HG02798 (cell line): ENCODE measurements at regions not wholly inside any gene's neighbourhood (a gene's known extent, or its start where the extent isn't known, plus 50 kb on each side); places are given as distances from the start of the nearest gene placed in this dataset.

Experiments
- ATAC-seq: cut with Tn5 transposase; IDR thresholded peaks from one replicate; pipeline ENCODE4 v1.9.1; 2021; ENCODE audit warnings: mild to moderate bottlenecking; ENCODE audit not compliant: unreplicated experiment, poor library complexity

DNA sequence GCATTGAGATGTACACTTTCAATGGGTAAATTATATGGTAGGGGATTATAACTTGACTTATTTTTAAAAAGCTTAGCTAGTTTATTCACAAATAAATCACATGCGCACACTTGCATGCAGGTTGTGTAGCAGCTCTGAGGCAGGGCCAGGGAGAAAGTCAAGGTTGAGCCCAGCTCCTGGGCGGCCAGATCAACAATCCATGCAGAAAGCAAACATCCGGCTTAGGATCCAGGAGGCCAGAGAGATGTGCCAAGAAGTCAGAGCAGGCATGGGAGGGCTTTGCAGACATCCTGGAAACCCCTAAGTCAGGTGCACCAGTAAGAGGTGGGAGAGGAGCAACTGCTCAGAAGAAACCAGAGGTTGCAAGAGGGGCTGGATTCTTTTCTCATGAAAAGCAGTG lies 186.5 kb downstream of the AXIN2 start:
- ATAC-seq, result no peak

DNA sequence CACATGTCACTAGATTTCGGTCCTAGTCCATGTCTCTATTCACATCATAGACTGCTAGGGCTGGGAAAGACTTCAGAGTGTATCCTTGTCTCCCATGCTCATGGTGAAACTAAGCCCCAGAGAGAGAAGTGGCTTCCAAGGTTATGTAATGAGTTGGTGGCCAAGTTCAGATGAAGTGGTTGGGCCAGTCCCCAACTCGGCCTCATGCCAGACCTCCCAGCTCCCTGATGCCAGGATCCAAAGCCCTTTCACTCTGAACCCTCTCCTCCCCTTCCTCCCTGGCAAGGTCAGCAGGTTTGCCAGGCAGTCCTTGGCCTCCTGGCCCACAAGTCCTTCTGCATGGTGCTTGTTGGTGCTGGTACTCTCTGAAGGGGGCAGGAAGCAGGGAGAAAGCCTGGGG lies 189.7 kb downstream of the AXIN2 start:
- no peak for ATAC-seq

DNA sequence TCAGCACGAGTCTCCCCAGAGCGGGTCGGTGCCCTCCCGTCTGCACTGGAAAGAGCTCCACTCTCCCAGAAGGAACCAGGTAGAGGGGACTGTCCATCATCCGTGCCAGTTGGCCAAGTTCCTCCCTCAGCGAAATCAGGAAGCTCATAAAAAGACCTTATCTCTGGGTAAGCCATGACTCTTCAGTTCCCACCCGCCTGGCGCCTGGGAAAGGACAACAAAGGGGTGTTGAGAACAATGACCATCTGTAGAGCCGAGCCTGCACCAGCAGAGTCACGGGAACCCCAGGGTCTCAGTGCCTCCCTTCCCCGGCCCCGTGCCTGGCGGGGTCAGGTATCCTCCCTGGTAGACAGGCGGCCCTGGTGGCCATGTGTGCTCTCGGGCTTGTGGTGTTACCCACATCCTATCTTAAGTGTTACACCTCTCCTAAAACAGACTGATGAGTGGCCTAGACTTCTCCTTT lies 190.7 kb downstream of the AXIN2 start:
- ATAC-seq, result no peak

DNA sequence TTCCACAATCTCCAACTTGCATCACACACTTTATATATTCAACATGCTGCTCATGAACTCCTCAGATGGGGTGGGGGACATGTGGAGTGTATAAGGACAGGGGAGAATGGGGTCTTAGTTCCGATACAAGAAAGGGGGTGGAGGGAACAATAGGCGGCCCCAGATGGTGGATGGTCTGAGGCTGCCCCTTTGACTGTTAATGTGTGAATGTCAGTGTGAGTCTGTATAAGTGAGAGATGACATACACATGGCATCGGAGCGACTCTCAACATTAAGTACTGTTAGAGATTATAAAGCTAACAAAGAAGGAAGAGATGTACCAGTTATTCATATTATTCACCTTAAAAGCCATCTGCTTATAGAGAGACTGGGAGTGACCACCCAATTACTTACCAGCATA lies 193.1 kb downstream of the AXIN2 start:
- no peak for ATAC-seq

DNA sequence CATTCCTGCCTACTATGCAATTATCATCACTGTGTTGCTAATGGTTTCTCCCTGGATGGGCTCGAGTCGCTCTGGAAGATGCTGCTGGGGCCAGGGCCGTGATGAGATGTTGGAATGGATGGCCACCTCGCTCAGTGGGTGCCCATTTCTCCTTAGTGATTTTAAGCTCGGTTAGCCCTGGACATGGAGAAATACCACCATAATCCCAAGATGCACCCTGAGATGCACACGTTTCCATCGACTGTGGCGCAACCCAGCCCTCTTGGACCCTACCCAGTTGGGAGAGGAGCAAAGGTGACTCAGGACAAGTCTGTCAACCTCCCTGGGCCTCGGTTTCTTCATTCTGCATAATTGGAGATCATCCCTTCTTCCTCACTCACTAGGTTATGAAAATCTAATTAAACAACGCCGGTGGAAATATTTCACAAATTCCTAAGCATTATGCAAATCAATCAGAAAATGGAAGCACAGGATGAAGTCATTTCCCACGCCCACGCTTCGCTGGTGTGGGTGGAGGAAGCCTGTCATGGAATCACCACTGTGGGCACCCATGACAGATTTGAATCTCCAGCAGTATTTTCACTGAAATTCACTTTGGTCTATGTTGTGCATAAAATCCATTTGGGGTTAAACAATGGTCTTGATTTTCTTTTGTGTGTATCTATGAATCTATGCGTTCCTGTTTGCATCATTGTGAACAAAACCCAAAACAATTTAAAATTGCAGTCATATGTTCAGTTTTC lies 195.2 kb downstream of the AXIN2 start:
- ATAC-seq, result no peak

DNA sequence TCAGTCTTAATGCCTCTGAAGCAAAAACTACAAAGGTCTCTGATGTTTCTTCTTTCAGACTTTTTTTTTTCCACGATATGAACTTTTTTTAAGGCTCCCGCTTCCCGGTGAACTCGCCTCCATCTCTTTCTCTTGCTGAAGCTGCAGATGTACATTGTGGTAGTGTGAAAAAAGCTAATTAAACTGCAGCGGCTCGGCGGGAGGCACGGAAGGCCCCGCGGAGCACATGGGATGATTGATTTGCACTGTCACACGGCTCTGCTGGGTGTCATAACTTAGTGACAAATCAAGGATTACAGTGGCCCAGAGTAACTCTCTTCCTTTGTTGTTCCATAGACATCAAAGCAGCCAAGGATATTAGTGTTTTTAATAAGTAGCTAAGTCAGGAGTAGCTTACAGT lies 196.3 kb downstream of the AXIN2 start:
- ATAC-seq, result no peak

DNA sequence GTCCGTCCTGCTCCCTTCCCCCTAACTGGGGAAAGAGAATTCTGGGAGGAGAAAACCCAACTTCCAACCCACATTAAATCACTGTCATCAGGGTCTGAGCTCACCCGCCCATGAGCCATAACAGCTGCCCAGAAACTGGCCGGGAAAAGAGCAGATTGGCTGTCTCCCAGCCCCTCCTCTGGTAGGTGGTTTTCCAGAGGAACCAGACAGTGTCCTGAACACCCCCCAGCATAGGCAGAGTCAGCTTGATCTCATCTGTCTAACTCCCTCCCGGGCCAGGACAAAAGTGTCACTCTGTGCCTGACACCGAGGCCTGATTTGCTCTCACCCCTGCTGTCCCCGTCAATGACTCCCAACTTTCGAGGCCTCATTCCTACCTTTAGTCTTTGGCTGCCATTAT lies 197.0 kb downstream of the AXIN2 start:
- no peak for ATAC-seq

DNA sequence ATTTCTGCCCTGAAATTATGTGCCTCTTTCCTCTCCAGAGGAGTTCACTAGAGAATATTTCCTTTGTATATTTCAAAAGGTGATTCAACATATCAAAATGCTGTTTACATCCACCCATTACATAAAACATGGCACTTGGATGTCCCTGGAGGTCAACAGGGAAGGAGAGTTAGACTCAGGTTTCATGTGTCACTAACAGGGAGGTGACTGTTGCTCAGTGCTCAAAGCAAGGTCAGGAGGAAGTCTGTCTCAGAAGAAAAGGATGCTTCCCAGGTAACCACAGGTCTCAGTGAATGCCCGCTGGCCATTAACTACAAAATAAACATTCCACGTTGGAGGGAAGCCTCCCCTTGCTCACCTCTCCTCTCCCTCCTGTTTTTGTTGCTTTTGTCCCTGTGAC lies 198.6 kb downstream of the AXIN2 start:
- ATAC-seq, result no peak

DNA sequence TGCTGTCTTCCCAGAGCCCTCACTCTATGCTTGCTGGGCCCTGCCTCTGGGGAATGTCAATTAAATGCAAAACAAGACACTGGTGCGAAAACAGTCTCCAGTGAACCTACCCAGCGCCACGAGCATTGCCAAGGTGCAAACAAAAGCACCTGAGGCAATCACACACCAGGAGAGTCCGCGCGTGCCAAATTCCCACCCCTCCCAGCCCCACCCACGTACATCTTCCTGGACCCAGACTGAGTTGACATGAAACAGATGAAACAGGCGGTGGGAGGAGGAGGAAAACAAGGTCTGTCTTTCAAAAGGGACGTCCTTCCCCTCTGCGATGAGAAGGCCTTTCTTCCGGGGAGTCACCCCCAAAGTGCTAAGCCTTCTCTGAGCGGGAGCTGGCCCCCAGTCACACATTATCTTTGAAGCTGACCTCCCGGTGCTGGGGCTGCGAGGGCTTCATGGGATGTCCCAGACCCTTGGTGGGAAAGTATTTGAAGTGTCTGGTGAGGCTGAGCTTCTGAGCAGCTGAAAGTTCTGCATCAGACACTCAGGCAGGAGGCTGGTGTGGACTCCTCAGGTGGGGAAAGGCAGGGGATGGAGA lies 200.4 kb downstream of the AXIN2 start:
- no peak for ATAC-seq

DNA sequence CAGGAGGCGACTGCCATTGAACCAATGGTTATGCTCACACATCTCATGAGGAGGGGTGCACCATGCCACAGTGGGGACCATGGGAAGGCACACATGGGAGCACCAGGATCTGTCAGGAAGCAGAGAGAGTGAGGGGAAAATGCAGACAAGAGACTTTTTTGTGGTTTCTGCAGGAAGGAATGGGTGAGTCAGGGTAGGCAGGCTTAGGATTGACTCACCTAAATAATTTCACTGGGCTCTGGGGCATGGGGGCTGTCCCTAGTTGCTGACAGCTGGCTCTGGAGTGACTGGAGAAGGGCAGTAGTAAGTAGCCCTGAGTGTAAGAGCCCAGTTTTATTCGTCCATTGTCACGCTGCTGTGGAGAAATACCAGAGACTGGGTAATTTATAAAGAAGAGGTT lies 202.4 kb downstream of the AXIN2 start:
- no peak for ATAC-seq

DNA sequence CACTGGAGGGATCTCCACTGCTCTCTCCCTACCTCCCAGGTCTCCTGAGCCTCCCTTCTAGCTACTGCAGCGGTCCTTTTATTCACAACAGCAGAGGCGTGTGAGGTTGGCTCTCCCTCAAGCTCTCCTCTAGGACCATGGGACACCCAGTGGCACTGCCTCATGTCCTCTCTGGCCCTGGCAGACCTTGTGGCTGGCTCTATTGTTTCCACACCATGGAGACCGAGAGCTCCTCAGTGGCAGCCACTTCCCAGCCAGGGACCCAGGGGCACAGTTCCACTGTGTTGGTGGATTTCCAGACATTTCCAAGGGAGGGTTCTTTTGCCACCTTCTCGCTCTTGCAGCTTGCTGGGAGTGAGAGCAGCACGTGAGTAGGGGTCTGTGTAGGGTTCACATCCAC lies 204.9 kb downstream of the AXIN2 start:
- ATAC-seq, result no peak

DNA sequence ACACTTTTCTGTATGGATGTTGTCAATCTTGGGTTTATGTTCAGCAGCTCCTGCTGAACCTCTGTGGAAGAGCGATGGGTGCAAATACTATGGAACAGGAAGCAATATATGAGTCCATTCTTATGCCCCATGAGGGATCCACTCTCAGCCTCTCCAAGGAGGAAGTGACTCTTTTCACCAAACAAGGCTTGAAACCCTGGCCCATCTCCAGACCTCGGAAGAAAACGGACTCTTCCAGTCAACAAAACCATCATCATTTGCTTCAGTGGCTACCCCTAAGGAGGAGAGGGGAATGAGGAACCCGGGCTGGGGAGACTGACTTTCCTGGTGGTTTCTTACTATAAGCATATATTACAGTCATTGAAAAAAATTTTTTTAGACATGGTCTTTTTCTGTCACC lies 206.2 kb downstream of the AXIN2 start:
- ATAC-seq, result no peak

DNA sequence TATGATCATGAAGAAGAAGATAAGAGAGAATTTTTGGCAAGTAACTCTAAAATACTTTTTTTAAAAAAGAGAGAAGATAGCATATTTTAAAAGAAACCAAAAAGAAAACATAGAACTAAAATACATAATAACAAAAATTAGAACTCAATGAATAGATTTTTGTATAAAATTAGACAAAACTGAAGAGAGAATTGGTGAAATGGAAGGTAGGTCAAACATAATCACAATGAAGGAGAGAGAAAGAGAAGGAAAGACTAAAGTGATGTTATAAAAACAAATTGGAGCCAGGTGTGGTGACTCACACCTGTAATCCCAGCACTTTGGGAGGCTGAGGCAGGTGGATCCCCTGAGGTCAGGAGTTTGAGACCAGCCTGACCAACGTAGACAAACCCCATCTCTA lies 211.5 kb downstream of the AXIN2 start:
- no peak for ATAC-seq

DNA sequence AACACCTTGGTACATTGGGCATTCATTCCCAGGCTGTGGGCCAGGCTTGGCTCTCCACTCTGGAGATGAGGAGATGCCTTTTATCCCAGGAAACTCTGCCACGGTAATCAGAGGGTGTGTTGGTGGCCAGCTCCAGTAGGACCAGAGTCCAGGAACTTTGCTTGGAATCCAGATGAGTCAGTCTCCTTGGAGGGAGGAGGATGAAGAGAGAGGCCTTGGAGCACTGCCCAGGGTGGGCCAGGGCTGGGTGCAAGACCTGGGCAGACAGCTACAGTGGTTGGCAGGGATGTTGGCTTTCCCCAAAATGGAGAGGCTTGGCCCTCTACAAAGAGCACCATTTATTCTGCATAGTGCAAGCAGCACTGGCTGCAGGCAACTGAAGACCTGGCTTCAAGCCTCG lies 209.0 kb downstream of the RGS9 start:
- ATAC-seq, result no peak

DNA sequence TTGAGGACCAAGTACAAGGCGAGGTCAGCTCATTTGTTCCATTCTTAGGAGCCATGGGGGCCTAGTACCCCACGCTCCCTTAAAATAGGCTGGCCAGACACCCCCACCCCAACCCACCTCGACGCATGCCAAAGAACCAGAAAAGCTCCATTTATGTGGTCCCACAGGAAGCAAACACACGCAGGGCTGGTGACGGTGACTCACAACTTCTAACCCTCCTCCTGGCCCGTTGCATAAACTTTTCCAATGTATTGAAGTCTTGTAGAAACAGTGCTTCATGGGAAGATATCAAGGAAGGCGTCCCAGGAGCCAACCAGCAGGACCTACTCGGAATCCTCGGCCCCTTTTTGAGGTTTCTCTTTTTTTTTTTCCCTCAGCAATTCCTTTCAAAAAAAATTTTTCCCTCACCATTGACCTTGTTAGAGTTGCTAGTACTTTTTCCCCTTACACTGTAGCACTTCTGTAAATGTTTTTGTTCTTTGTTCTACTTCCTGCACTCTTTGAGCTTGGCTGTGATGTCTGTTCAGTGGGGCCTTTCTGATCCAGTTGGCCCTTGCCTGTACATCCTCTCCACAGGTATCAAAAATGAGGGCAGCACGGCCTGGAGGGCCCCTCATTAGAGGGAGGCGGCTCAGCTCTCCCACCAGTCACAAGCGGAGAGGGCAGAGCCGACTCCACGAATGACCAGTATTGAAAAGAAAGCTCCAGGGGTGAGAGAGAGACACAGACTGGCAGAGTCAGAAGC lies 208.3 kb downstream of the RGS9 start:
- ATAC-seq, result no peak

DNA sequence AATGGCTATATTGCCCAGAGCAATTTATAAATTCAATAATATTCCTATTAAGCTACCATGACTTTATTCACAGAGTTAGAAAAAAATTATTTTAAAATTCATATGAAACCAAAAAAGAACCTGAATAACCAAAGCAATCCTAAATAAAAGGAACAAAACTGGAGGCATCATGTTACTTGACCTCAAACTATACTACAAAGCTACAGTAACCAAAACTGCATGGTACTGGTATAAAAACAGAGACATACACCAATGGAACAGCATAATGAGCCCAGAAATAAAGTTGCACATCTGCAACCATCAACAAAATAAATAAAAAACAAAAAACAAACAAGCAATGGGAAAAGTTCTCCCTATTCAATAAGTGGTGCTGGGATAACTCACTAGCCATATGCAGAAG lies 203.2 kb downstream of the RGS9 start:
- no peak for ATAC-seq

DNA sequence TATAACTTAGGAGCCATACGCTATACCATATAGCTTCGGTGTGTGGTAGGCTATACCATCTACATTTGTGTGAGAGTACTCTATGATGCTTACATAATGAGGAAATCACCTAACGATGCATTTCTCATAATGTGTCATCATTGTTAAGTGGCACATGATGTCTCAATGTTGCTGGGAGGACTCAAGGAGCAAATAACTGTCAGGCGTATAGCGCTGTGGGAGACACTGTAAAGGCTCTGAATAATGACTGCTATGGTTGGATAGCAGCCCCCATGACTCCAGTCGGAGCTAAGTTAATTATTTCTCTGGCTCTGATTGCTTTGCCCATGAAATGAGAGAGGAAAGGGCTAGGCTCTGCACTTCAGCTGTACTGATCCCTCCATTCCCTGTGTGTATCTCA lies 197.2 kb downstream of the RGS9 start:
- no peak for ATAC-seq

DNA sequence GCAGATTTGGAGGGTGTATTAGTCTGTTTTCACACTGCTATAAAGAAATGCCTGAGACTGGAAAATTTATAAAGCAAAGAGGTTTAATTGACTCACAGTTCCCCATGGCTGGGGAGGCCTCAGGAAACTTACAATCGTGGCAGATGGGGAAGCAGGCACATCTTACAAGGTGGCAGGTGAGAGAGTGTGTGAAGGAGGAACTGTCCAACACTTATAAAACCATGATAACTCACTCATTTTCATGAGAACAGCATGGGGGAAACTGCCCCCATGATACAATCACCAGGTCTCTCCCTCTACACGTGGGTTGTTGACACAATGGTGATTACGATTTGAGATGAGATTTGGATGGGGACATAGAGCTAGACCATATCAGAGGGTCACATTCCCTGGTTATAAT lies 195.6 kb downstream of the RGS9 start:
- no peak for ATAC-seq

DNA sequence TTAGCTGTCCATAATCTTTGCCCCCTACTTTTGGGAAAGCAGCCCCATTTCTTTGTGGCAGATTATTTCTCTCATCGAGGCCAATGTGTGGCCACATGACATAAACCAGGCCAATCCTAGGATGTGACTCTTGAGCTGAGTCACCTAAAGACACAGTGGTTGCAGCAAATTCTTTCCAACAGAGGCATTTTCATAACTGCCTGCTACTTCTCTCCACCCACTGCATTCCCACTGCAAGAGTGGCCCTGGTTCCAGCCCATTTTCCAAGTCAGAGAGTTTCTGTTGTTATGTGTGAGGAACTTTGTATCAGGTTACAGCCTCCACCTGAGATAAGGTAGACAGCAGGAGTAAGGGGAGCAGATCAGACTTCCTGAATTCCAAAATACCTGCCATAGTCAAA lies 195.2 kb downstream of the RGS9 start:
- ATAC-seq, result no peak

DNA sequence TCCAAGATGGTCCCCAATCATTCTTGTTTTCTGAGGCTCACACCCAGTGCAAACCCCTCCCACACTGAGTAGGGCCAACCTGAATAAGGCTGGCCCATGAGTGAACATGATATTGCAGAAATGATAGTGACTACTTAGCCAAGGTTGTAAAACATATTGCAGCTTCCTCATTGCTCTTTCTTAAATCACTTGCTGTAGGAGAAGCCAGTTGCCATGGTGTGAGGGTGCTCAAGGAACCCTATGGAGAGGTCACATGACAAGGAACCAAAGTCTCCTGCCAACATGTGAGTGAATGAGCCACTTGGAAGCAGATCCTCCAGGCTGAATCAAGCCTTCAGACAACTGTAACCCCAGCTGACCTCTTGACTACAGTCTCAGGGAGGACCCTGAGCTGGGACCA lies 191.4 kb downstream of the RGS9 start:
- ATAC-seq, result no peak

DNA sequence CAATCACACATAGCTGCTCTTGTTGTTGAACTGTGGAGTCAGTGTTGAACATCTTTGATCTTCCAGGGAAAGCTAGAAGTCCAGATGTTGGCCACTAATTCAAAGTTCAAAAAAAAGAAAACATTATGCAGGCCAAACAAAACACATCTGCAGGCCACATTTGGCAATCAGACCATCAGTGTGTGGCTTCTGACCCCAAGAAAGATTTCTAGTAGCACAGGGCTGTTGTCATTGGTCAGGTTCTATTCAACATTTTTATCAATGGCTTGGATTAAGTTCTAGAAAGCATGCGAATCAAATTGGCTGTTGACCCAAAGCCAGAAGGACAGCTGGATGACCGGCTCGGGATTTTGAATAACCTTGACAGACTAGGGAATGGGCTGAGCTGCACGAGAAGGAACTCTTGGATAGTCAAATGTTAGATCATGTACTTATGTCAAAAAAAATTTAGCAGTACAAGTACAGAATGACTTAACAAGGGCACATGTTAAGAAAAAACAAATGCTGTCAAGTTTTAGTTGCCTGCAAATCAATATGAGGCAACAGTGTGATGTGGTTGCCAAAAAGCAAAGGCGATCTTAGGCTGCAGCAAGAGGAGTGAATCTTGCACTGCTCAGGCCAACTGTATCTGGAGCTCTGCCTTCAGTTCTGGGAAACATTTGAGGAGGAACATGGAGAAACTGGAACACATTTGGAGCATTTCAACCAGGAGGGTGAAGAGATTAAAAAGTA lies 187.6 kb downstream of the RGS9 start:
- no peak for ATAC-seq
